ENCODE measurements at regions not wholly inside any gene's neighbourhood (a gene's known extent, or its start where the extent isn't known, plus 50 kb on each side); places are given as distances from the start of the nearest gene placed in this dataset.

GRCh38 chr6:40187535-40188144 is 253.4 kb upstream of the MOCS1 start:
- DNase-seq (ENCODE audit: low read depth in 1 of 2, low spot score in 1 of 2): no peak
- H3K27ac ChIP-seq (replicated peaks): no peak overlapping the region
- TF ChIP-seq REST (IDR thresholded peaks at IDR 0.05; ENCODE audit: insufficient replicate concordance, low read depth) (no peak), SPI1 (IDR thresholded peaks at IDR 0.05; ENCODE audit: borderline replicate concordance, low read depth) (no peak), CTCF (IDR thresholded peaks at IDR 0.05; ENCODE audit: insufficient read depth, low read length) (no peak), POLR2AphosphoS5 (IDR thresholded peaks at IDR 0.05; ENCODE audit: low read depth) (no peak), GABPA (IDR thresholded peaks at IDR 0.05; ENCODE audit: low read depth) (no peak)
- no peaks in the 10 kb centered on the region for H3K27me3 ChIP-seq (ENCODE audit: insufficient read depth, poor library complexity, severe bottlenecking)
- no peak overlapping the region for H3K4me3 ChIP-seq (replicated peaks; ENCODE audit: insufficient read depth, low read length)

GRCh38 chr6:40185486-40185885 is 251.2 kb upstream of the MOCS1 start:
- H3K4me3 ChIP-seq (replicated peaks; ENCODE audit: insufficient read depth, low read length): no peak overlapping the region
- DNase-seq (ENCODE audit: low read depth in 1 of 2, low spot score in 1 of 2): no peak
- H3K27me3 ChIP-seq (ENCODE audit: insufficient read depth, poor library complexity, severe bottlenecking): no peaks in the 10 kb centered on the region
- no peak overlapping the region for H3K27ac ChIP-seq (replicated peaks)
- no peak for TF ChIP-seq CTCF (IDR thresholded peaks at IDR 0.05; ENCODE audit: insufficient read depth, low read length)
- no peak for TF ChIP-seq REST (IDR thresholded peaks at IDR 0.05; ENCODE audit: insufficient replicate concordance, low read depth)
- no peak for TF ChIP-seq SPI1 (IDR thresholded peaks at IDR 0.05; ENCODE audit: borderline replicate concordance, low read depth)
- no peak for TF ChIP-seq POLR2AphosphoS5 (IDR thresholded peaks at IDR 0.05; ENCODE audit: low read depth)
- no peak for TF ChIP-seq GABPA (IDR thresholded peaks at IDR 0.05; ENCODE audit: low read depth)

- no peak for DNase-seq (ENCODE audit: low read depth in 1 of 2, low spot score in 1 of 2)
- TF ChIP-seq REST (IDR thresholded peaks at IDR 0.05; ENCODE audit: insufficient replicate concordance, low read depth) (no peak), GABPA (IDR thresholded peaks at IDR 0.05; ENCODE audit: low read depth) (no peak), SPI1 (IDR thresholded peaks at IDR 0.05; ENCODE audit: borderline replicate concordance, low read depth) (no peak), POLR2AphosphoS5 (IDR thresholded peaks at IDR 0.05; ENCODE audit: low read depth) (no peak), CTCF (IDR thresholded peaks at IDR 0.05; ENCODE audit: insufficient read depth, low read length) (no peak)
- H3K27ac ChIP-seq (replicated peaks): no peak overlapping the region
- H3K27me3 ChIP-seq (ENCODE audit: insufficient read depth, poor library complexity, severe bottlenecking): no peaks in the 10 kb centered on the region
- H3K4me3 ChIP-seq (replicated peaks; ENCODE audit: insufficient read depth, low read length): no peak overlapping the region
Measured at GRCh38 chr6:40183902-40184301, 249.6 kb upstream of the MOCS1 start.

Measured in HL-60 (cell line).